IMR-90 (cell line): ENCODE measurements at regions not wholly inside any gene's neighbourhood (a gene's known extent, or its start where the extent isn't known, plus 50 kb on each side); places are given as distances from the start of the nearest gene placed in this dataset.

ENCODE experiments used
- BHLHE40 ChIP-seq: fragments of 150-350 bp; IDR thresholded peaks from 2 replicates; pipeline ENCODE4 v1.6.1; 2016; ENCODE audit warnings: mild to moderate bottlenecking, low read depth, low read length
- CHD1 ChIP-seq: IDR thresholded peaks from 2 replicates; pipeline ENCODE4 v1.6.1; 2012; ENCODE audit warnings: low read depth, low read length, improper control_type of control experiment
- FOS ChIP-seq: fragments of 150-350 bp; IDR thresholded peaks from 2 replicates; pipeline ENCODE4 v1.6.1; 2016; ENCODE audit warnings: low read depth, low read length
- MAFK ChIP-seq: IDR thresholded peaks from 2 replicates; pipeline ENCODE4 v1.6.1; 2012; ENCODE audit warnings: low read depth, low read length, improper control_type of control experiment
- MXI1 ChIP-seq: IDR thresholded peaks from 2 replicates; pipeline ENCODE4 v1.6.1; 2012; ENCODE audit warnings: low read depth, mild to moderate bottlenecking, low read length, moderate library complexity, borderline replicate concordance
- POLR2A ChIP-seq: IDR thresholded peaks from 2 replicates; pipeline ENCODE4 v1.6.1; 2012; ENCODE audit warnings: mild to moderate bottlenecking, low read depth, low read length
- RCOR1 ChIP-seq: IDR thresholded peaks from 2 replicates; pipeline ENCODE4 v1.6.1; 2012; ENCODE audit warnings: mild to moderate bottlenecking, low read length, improper control_type of control experiment; ENCODE audit not compliant: insufficient replicate concordance
- RFX5 ChIP-seq: IDR thresholded peaks from 2 replicates; pipeline ENCODE4 v1.8.0; 2012; ENCODE audit warnings: low read depth, mild to moderate bottlenecking, low read length, moderate library complexity
- SMC3 ChIP-seq: fragments of 150-350 bp; IDR thresholded peaks from 2 replicates; pipeline ENCODE4 v1.6.1; 2016; ENCODE audit warnings: low read depth, mild to moderate bottlenecking, antibody characterized with exemption, low read length, moderate library complexity
- TF ChIP-seq, protein P1 (sequence below): conservative IDR thresholded peaks from 2 replicates; pipeline ENCODE4 v1.5.1; 2012; ENCODE audit warnings: mild to moderate bottlenecking, low read depth, low read length, improper control_type of control experiment
- TF ChIP-seq, protein P2 (sequence below): fragments of 150-350 bp; IDR thresholded peaks from 2 replicates; pipeline ENCODE4 v1.6.1; 2016; ENCODE audit warnings: low read depth, mild to moderate bottlenecking, low read length, moderate library complexity, borderline replicate concordance
- TF ChIP-seq, protein P3 (sequence below): fragments of 150-350 bp; IDR thresholded peaks from 2 replicates; pipeline ENCODE4 v1.6.1; 2017; ENCODE audit warnings: mild to moderate bottlenecking, antibody characterized with exemption, low read length, low read depth

DNA sequence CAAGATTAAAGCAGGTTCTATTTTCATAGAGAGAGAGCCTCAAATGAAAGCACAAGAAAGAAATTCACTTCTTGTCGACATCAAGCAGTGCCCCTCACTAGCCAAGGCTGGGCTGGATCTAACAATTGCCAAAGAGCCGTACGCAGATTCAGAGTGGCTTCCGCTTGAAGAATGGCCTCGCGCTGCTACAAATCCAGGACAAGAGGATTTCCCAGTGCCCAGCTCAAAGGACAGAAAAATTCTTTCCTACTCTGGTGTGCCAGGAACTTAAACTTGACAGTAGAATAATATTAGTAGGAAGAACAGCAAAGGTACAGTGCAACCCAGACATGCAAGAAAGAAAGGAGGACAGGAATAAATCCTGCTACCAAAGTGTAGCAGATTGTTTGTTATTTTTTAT is 56.5 kb upstream of the PPARGC1A start:
- TF ChIP-seq, protein P1, sequence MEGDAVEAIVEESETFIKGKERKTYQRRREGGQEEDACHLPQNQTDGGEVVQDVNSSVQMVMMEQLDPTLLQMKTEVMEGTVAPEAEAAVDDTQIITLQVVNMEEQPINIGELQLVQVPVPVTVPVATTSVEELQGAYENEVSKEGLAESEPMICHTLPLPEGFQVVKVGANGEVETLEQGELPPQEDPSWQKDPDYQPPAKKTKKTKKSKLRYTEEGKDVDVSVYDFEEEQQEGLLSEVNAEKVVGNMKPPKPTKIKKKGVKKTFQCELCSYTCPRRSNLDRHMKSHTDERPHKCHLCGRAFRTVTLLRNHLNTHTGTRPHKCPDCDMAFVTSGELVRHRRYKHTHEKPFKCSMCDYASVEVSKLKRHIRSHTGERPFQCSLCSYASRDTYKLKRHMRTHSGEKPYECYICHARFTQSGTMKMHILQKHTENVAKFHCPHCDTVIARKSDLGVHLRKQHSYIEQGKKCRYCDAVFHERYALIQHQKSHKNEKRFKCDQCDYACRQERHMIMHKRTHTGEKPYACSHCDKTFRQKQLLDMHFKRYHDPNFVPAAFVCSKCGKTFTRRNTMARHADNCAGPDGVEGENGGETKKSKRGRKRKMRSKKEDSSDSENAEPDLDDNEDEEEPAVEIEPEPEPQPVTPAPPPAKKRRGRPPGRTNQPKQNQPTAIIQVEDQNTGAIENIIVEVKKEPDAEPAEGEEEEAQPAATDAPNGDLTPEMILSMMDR, result no peak
- TF ChIP-seq RCOR1, result no peak
- TF ChIP-seq POLR2A, result no peak
- no peak for TF ChIP-seq MXI1
- no peak for TF ChIP-seq SMC3
- TF ChIP-seq RFX5, result no peak
- no peak for TF ChIP-seq CHD1
- TF ChIP-seq, protein P2, sequence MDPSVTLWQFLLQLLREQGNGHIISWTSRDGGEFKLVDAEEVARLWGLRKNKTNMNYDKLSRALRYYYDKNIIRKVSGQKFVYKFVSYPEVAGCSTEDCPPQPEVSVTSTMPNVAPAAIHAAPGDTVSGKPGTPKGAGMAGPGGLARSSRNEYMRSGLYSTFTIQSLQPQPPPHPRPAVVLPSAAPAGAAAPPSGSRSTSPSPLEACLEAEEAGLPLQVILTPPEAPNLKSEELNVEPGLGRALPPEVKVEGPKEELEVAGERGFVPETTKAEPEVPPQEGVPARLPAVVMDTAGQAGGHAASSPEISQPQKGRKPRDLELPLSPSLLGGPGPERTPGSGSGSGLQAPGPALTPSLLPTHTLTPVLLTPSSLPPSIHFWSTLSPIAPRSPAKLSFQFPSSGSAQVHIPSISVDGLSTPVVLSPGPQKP, result no peak
- no peak for TF ChIP-seq FOS
- no peak for TF ChIP-seq BHLHE40
- TF ChIP-seq MAFK, result no peak
- TF ChIP-seq, protein P3, sequence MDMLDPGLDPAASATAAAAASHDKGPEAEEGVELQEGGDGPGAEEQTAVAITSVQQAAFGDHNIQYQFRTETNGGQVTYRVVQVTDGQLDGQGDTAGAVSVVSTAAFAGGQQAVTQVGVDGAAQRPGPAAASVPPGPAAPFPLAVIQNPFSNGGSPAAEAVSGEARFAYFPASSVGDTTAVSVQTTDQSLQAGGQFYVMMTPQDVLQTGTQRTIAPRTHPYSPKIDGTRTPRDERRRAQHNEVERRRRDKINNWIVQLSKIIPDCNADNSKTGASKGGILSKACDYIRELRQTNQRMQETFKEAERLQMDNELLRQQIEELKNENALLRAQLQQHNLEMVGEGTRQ, result no peak
